Esophagus squamous epithelium (tissue), 4 donors: ENCODE measurements at regions not wholly inside any gene's neighbourhood (a gene's known extent, or its start where the extent isn't known, plus 50 kb on each side); places are given as distances from the start of the nearest gene placed in this dataset.

ENCODE experiments used
- POLR2A ChIP-seq, 4 donors: fragments of 450-650 bp; IDR thresholded peaks; one replicate each; pipeline ENCODE4 v1.6.1; 2017; ENCODE audit warnings: antibody characterized with exemption in 4 of 4, mild to moderate bottlenecking in 4 of 4, moderate library complexity in 3 of 4
- TF ChIP-seq, protein P1 (sequence below), 6 experiments: fragments of 450-650 bp in 4 of 6; fragments of 200-600 bp in 2 of 6; sonication (generic) in 2 of 6; IDR thresholded peaks; one replicate each; pipeline ENCODE4 v1.5.1; 2016 to 2019; ENCODE audit warnings: antibody characterized with exemption in 6 of 6, mild to moderate bottlenecking in 4 of 6, moderate library complexity in 4 of 6

DNA sequence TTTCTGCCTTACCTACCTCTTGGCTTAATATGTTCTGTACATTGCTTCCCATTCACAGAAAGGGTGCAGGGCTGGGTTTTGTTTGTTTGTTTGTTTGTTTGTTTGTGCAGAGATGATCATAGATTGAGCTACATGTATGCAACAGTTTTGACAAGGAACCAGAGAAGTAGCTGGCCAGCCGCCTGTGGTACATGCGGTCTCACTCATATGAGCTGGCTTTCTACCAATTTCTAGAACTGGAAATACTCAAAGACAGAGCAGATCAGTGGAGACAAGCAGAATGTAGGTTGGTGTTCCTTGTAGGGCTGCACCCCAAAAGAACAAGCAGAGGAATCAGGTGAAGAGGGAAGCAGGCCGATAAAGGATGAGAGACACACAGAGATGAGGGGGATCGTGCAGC is 502.7 kb downstream of the SOX2 start:
- TF ChIP-seq, protein P1, sequence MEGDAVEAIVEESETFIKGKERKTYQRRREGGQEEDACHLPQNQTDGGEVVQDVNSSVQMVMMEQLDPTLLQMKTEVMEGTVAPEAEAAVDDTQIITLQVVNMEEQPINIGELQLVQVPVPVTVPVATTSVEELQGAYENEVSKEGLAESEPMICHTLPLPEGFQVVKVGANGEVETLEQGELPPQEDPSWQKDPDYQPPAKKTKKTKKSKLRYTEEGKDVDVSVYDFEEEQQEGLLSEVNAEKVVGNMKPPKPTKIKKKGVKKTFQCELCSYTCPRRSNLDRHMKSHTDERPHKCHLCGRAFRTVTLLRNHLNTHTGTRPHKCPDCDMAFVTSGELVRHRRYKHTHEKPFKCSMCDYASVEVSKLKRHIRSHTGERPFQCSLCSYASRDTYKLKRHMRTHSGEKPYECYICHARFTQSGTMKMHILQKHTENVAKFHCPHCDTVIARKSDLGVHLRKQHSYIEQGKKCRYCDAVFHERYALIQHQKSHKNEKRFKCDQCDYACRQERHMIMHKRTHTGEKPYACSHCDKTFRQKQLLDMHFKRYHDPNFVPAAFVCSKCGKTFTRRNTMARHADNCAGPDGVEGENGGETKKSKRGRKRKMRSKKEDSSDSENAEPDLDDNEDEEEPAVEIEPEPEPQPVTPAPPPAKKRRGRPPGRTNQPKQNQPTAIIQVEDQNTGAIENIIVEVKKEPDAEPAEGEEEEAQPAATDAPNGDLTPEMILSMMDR (IDR thresholded peaks at IDR 0.05): no peak
- TF ChIP-seq POLR2A (IDR thresholded peaks at IDR 0.05): no peak
